ENCODE measurements at regions not wholly inside any gene's neighbourhood (a gene's known extent, or its start where the extent isn't known, plus 50 kb on each side); places are given as distances from the start of the nearest gene placed in this dataset.
"Not testable (repeated sequence)": the region's sequence is repeated elsewhere in the genome, so short reads cannot be mapped to it uniquely, and the experiment has no call there.

DNA sequence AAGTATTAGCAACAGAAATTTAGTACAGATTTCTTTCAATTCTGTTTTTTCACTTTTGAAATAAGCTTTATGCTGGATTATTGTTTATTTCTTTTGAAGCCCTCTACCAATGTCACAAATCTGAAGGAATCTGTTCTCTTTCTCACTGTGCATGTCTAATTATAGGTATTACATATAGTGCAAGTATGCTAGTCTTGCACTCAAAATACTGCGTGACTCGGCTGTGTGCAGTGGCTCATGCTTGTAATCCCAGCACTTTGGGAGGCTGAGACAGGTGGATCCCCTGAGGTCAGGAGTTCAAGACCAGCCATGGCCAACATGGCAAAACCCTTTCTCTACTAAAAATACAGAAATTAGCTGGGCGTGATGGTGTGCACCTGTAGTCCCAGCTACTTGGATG is 95.8 kb upstream of the PLAAT1 start:
- Histone ChIP-seq H3K36me3 (ENCODE audit: insufficient read depth, low read length) (no peaks in the 10 kb centered on the region), H3K79me2 (ENCODE audit: insufficient read depth, low read length) (no peaks in the 10 kb centered on the region), H3K9ac (ENCODE audit: low read depth, low read length) (no peak overlapping the region), H2AFZ (ENCODE audit: low read depth, low read length) (no peak overlapping the region), H3K4me2 (ENCODE audit: insufficient read depth, low read length) (no peak overlapping the region), H3K4me3 (ENCODE audit: low read depth in 1 of 2, low read length in 2 of 2) (no peak overlapping the region), H3K27me3 (ENCODE audit: insufficient read depth, low read length, poor library complexity) (peaks cover 5% of the 10 kb centered on the region), H3K9me3 (ENCODE audit: insufficient read depth, low read length, severe bottlenecking) (no peaks in the 10 kb centered on the region), H3K4me1 (ENCODE audit: insufficient read depth, low read length) (no peaks in the 10 kb centered on the region), H4K20me1 (ENCODE audit: insufficient read depth, low read length) (no peaks in the 10 kb centered on the region), H3K27ac (ENCODE audit: low read length) (no peak overlapping the region)
- no peak for ATAC-seq (ENCODE audit: insufficient read depth, low read depth)
- no peak for TF ChIP-seq EZH2 (IDR thresholded peaks at IDR 0.05; ENCODE audit: borderline replicate concordance, low read depth, low read length, severe bottlenecking)
- TF ChIP-seq, protein P1, sequence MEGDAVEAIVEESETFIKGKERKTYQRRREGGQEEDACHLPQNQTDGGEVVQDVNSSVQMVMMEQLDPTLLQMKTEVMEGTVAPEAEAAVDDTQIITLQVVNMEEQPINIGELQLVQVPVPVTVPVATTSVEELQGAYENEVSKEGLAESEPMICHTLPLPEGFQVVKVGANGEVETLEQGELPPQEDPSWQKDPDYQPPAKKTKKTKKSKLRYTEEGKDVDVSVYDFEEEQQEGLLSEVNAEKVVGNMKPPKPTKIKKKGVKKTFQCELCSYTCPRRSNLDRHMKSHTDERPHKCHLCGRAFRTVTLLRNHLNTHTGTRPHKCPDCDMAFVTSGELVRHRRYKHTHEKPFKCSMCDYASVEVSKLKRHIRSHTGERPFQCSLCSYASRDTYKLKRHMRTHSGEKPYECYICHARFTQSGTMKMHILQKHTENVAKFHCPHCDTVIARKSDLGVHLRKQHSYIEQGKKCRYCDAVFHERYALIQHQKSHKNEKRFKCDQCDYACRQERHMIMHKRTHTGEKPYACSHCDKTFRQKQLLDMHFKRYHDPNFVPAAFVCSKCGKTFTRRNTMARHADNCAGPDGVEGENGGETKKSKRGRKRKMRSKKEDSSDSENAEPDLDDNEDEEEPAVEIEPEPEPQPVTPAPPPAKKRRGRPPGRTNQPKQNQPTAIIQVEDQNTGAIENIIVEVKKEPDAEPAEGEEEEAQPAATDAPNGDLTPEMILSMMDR (IDR thresholded peaks at IDR 0.05; ENCODE audit: borderline replicate concordance, extremely low read depth, low read length, poor library complexity, severe bottlenecking): no peak
- no peak for DNase-seq

DNA sequence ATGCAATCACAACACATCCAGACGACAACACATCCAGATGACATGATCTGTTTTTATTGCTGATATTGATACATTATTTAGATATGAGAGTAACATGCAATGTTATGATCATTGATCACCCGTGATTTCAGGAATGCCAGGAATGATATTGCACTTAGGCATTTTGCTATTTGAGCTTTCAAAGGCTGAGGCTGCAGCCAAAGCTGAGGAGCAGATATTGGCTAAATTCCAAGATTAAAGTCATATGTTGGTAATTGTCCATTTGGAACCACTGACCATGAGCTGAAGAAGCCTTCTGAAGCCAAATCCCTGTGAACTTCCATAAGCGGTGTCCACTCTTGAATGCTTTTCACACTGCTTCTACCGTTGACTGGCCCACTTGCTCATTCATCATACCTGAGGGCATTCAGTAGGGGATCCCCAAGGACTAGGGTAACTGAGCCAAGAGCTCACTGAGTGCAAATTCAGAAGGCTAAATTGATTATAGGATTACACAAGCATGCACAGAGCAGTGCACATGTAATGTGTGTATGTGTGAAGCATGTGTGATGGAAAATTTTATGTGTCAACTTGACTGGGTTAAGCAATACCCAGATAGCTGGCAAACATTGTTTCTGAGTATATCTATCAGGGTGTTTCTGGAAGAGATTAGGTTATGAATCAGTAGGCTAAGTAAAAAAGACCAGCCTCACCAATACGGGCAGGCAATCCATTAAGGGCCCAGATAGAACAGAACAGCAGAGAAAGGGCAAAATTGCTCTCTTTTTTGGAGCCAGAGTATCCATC is 92.1 kb upstream of the PLAAT1 start:
- H2AFZ ChIP-seq (ENCODE audit: low read depth, low read length): no peak overlapping the region
- ATAC-seq (ENCODE audit: insufficient read depth, low read depth) (no peak), DNase-seq (no peak)
- no peaks in the 10 kb centered on the region for H3K36me3 ChIP-seq (ENCODE audit: insufficient read depth, low read length)
- H3K4me3 ChIP-seq (ENCODE audit: low read depth in 1 of 2, low read length in 2 of 2): no peak overlapping the region
- no peak overlapping the region for H3K27ac ChIP-seq (ENCODE audit: low read length)
- H4K20me1 ChIP-seq (ENCODE audit: insufficient read depth, low read length): no peaks in the 10 kb centered on the region
- H3K4me2 ChIP-seq (ENCODE audit: insufficient read depth, low read length): no peak overlapping the region
- H3K9me3 ChIP-seq (ENCODE audit: insufficient read depth, low read length, severe bottlenecking): no peaks in the 10 kb centered on the region
- H3K27me3 ChIP-seq (ENCODE audit: insufficient read depth, low read length, poor library complexity): peaks cover 5% of the 10 kb centered on the region
- H3K79me2 ChIP-seq (ENCODE audit: insufficient read depth, low read length): no peaks in the 10 kb centered on the region
- TF ChIP-seq, protein P1 (IDR thresholded peaks at IDR 0.05; ENCODE audit: borderline replicate concordance, extremely low read depth, low read length, poor library complexity, severe bottlenecking): no peak
- no peak for TF ChIP-seq EZH2 (IDR thresholded peaks at IDR 0.05; ENCODE audit: borderline replicate concordance, low read depth, low read length, severe bottlenecking)
- H3K4me1 ChIP-seq (ENCODE audit: insufficient read depth, low read length): no peaks in the 10 kb centered on the region
- no peak overlapping the region for H3K9ac ChIP-seq (ENCODE audit: low read depth, low read length)

GRCh38 chr3:193149998-193150397 is 91.0 kb upstream of the PLAAT1 start:
- no peak for ATAC-seq (ENCODE audit: insufficient read depth, low read depth)
- no peaks in the 10 kb centered on the region for H3K36me3 ChIP-seq (ENCODE audit: insufficient read depth, low read length)
- TF ChIP-seq, protein P1 (IDR thresholded peaks at IDR 0.05; ENCODE audit: borderline replicate concordance, extremely low read depth, low read length, poor library complexity, severe bottlenecking): no peak
- TF ChIP-seq EZH2 (IDR thresholded peaks at IDR 0.05; ENCODE audit: borderline replicate concordance, low read depth, low read length, severe bottlenecking): no peak
- no peaks in the 10 kb centered on the region for H3K9me3 ChIP-seq (ENCODE audit: insufficient read depth, low read length, severe bottlenecking)
- no peaks in the 10 kb centered on the region for H3K79me2 ChIP-seq (ENCODE audit: insufficient read depth, low read length)
- no peak overlapping the region for H3K4me2 ChIP-seq (ENCODE audit: insufficient read depth, low read length)
- H3K4me3 ChIP-seq (ENCODE audit: low read depth in 1 of 2, low read length in 2 of 2): no peak overlapping the region
- DNase-seq: no peak
- no peak overlapping the region for H3K27ac ChIP-seq (ENCODE audit: low read length)
- no peaks in the 10 kb centered on the region for H4K20me1 ChIP-seq (ENCODE audit: insufficient read depth, low read length)
- H3K9ac ChIP-seq (ENCODE audit: low read depth, low read length): no peak overlapping the region
- H2AFZ ChIP-seq (ENCODE audit: low read depth, low read length): no peak overlapping the region
- no peaks in the 10 kb centered on the region for H3K4me1 ChIP-seq (ENCODE audit: insufficient read depth, low read length)
- peaks cover 5% of the 10 kb centered on the region for H3K27me3 ChIP-seq (ENCODE audit: insufficient read depth, low read length, poor library complexity)

DNA sequence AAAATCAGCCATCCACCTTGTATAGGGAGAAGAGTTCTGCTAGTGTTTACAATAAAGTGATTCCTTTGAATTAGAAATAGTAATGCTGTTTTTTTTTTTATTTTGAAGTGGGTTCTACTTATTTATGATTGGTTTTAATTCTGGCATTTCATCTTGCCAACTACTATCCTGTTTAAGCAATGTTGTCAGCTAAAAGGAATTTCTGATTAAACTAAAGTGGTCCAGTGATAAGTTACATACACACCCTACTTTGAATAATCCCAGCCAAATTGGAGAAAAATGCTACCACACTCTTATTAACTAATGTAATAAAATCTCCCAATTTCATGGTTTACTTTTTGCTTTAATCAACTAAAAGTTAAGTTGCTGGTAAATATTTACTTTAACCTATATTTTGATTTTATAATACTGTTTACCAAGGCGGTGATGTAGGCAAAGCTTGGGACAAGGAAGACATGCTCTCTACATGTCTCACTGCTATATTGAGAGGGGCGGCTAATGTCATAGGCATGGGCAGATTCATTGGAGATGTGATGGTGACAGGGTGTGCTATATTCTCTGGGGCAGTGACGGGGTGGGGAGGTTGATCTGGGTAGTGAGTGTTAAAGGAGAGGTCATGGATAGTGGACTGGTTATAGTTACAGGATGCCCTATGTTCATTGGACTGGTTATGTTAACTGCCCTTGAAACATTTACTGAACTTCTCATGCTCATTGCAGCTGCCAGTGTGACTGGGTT is 85.8 kb upstream of the PLAAT1 start:
- H3K27me3 ChIP-seq (ENCODE audit: insufficient read depth, low read length, poor library complexity); H3K9me3 ChIP-seq (ENCODE audit: insufficient read depth, low read length, severe bottlenecking); H3K36me3 ChIP-seq (ENCODE audit: insufficient read depth, low read length); ATAC-seq (ENCODE audit: insufficient read depth, low read depth); H3K4me2 ChIP-seq (ENCODE audit: insufficient read depth, low read length); H3K9ac ChIP-seq (ENCODE audit: low read depth, low read length); H2AFZ ChIP-seq (ENCODE audit: low read depth, low read length); H3K4me3 ChIP-seq (ENCODE audit: low read depth in 1 of 2, low read length in 2 of 2); H3K79me2 ChIP-seq (ENCODE audit: insufficient read depth, low read length); H3K4me1 ChIP-seq (ENCODE audit: insufficient read depth, low read length); DNase-seq; H3K27ac ChIP-seq (ENCODE audit: low read length); H4K20me1 ChIP-seq (ENCODE audit: insufficient read depth, low read length): not testable (repeated sequence)

Measured in DND-41 (cell line).